ENCODE measurements at regions not wholly inside any gene's neighbourhood (a gene's known extent, or its start where the extent isn't known, plus 50 kb on each side); places are given as distances from the start of the nearest gene placed in this dataset.
A peak's percentile ranks its signal among the peaks of the same experiment; 100 is the strongest.

DNA sequence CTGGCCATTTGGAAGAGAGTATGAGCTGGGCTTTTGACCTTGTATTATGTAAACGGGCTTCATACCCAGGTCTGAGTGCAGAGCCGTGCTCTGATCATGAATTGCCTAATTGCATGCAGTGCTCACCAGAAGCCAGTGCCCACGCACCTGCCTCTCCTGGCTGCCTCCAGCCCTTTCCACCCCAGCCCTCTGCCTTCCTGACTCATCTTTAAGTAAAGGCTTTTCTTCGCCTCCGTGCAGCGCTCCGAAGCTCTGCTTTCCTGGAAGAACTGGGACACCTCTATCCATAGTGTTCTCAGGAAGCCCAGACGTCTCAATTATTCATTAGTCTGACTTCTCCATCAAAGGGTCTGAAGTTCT, 413.7 kb downstream of the PTPRU start:
- BruUV-seq (replicated peaks): no TSS peak
- no peak overlapping the region for H3K4me2 ChIP-seq (ENCODE audit: control insufficient read depth, insufficient read depth)

DNA sequence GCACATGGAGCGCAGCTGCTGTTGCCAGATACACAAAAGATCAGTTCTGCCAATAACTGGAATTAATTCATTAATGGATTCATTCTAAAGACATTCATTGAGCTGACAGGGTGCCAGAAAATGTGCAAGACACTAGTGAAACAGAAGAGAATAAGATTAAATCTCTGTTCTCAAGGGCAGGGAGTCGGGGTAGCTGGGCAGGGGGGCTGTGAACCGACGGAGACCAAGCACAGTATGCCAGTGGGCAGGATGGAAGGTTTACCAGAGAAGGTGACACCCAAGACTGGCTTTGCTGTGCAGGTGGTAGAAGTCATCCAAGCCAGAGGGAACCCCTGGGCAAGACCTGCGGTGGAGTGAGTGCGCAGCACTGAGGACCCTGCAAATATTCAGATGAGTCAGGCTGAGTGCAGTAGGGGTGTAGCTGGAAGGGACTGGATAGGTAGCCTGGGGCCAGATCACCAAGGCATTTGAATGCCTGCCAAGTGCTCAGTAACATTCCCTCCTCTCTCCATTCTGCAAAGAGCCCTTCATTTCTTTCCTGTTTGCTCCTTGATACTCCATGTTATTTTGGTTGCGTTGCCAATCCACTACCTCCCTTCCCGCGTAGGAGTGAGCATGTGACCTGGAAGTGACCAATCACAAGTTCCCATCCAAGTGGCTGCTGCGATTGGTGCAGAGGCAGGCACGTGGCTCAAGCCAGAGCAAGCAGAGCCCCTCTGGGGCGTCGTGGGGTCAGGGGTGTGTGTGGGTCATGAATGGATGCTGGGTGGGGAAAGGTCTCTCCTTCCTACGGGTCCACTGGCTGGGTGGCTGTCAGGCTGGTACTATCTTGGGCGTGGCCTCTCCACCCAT, 413.1 kb downstream of the PTPRU start:
- intact Hi-C loops (cut with micrococcal nuclease; ENCODE audit: unreplicated experiment): no loop called here
- Histone ChIP-seq H3K4me1 (ENCODE audit: control insufficient read depth, insufficient read depth, low read length) (no peaks in the 10 kb centered on the region), H3K36me3 (ENCODE audit: control insufficient read depth in 2 of 2, insufficient read depth in 2 of 2, low read length in 1 of 2) (no peaks in the 10 kb centered on the region), H3K4me2 (ENCODE audit: control insufficient read depth, insufficient read depth) (no peak overlapping the region), H3K4me3 (no peak overlapping the region), H3K79me2 (ENCODE audit: control insufficient read depth, insufficient read depth, low read length) (no peaks in the 10 kb centered on the region), H4K20me1 (ENCODE audit: control insufficient read depth, insufficient read depth) (no peaks in the 10 kb centered on the region), H3K9me3 (replicated peaks; ENCODE audit: control insufficient read depth, insufficient read depth, low read length) (no peaks in the 10 kb centered on the region), H3K27me3 (replicated peaks in 1 of 2; ENCODE audit: control insufficient read depth in 2 of 2, insufficient read depth in 2 of 2, low read length in 1 of 2) (no peaks in the 10 kb centered on the region), H3K27ac (ENCODE audit: control insufficient read depth, insufficient read depth) (no peak overlapping the region), H2AFZ (ENCODE audit: control insufficient read depth, low read depth, low read length) (no peak overlapping the region), H3K9ac (ENCODE audit: control insufficient read depth, insufficient read depth, low read length) (no peak overlapping the region)
- CTCF ChIA-PET: no interaction called here
- no peak for DNase-seq (ENCODE audit: low read depth, low spot score)
- no TSS peak for BruUV-seq (replicated peaks)
- in situ Hi-C loops (cut with MboI): no loop called here
- no peak for FAIRE-seq
- SMC1A ChIA-PET (ENCODE audit: uncharacterized antibody, unreplicated experiment): no interaction called here
- no peak for ATAC-seq
- RAD21 ChIA-PET (ENCODE audit: unreplicated experiment): no interaction called here
- POLR2A ChIA-PET: no interaction called here
- 19% methylated on average over 15 of the region's 15 CpGs for WGBS (ENCODE audit: insufficient coverage, insufficient replicate concordance, low lambda C conversion rate, missing lambda C conversion rate)
- TF ChIP-seq FOXK2 (IDR thresholded peaks at IDR 0.05): no peak
- TF ChIP-seq, protein P1, sequence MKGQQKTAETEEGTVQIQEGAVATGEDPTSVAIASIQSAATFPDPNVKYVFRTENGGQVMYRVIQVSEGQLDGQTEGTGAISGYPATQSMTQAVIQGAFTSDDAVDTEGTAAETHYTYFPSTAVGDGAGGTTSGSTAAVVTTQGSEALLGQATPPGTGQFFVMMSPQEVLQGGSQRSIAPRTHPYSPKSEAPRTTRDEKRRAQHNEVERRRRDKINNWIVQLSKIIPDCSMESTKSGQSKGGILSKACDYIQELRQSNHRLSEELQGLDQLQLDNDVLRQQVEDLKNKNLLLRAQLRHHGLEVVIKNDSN (IDR thresholded peaks at IDR 0.05; ENCODE audit: borderline replicate concordance, extremely low read length, insufficient read depth, low read depth, low read length): peak; percentile 45

More for the DNA sequence above, 413.7 kb downstream of the PTPRU start:
- H3K27ac ChIP-seq (ENCODE audit: control insufficient read depth, insufficient read depth): no peak overlapping the region
- no peak for TF ChIP-seq HDGF (IDR thresholded peaks at IDR 0.05)
- TF ChIP-seq JUNB (IDR thresholded peaks at IDR 0.05): no peak
- TF ChIP-seq KAT2A (conservative IDR thresholded peaks at IDR 0.05; ENCODE audit: control insufficient read depth, low read depth, low read length): no peak
- no peak for TF ChIP-seq STAT3 (IDR thresholded peaks at IDR 0.05; ENCODE audit: low read depth, low read length)
- no peak for TF ChIP-seq PAX5 (IDR thresholded peaks at IDR 0.05; ENCODE audit: borderline replicate concordance, low read depth, low read length)
- no peak for TF ChIP-seq POLR2AphosphoS5 (IDR thresholded peaks at IDR 0.05; ENCODE audit: low read length)
- no peaks in the 10 kb centered on the region for H3K79me2 ChIP-seq (ENCODE audit: control insufficient read depth, insufficient read depth, low read length)
- ChIA-PET RAD21 (ENCODE audit: unreplicated experiment) (no interaction called here), CTCF (no interaction called here), POLR2A (no interaction called here), SMC1A (ENCODE audit: uncharacterized antibody, unreplicated experiment) (no interaction called here)
- H4K20me1 ChIP-seq (ENCODE audit: control insufficient read depth, insufficient read depth): no peaks in the 10 kb centered on the region
- in situ Hi-C loops (cut with MboI): no loop called here
- 48% methylated on average over 8 of the region's 8 CpGs for whole genome bisulfite sequencing (ENCODE audit: insufficient coverage, insufficient replicate concordance, low lambda C conversion rate, missing lambda C conversion rate)
- H3K27me3 ChIP-seq (replicated peaks in 1 of 2; ENCODE audit: control insufficient read depth in 2 of 2, insufficient read depth in 2 of 2, low read length in 1 of 2): no peaks in the 10 kb centered on the region
- no peak overlapping the region for H2AFZ ChIP-seq (ENCODE audit: control insufficient read depth, low read depth, low read length)
- DNase-seq (ENCODE audit: low read depth, low spot score): no peak
- H3K4me1 ChIP-seq (ENCODE audit: control insufficient read depth, insufficient read depth, low read length): no peaks in the 10 kb centered on the region
- intact Hi-C loops (cut with micrococcal nuclease; ENCODE audit: unreplicated experiment): no loop called here
- H3K4me3 ChIP-seq: no peak overlapping the region
- H3K36me3 ChIP-seq (ENCODE audit: control insufficient read depth in 2 of 2, insufficient read depth in 2 of 2, low read length in 1 of 2): no peaks in the 10 kb centered on the region
- H3K9ac ChIP-seq (ENCODE audit: control insufficient read depth, insufficient read depth, low read length): no peak overlapping the region
- FAIRE-seq: no peak
- no peaks in the 10 kb centered on the region for H3K9me3 ChIP-seq (replicated peaks; ENCODE audit: control insufficient read depth, insufficient read depth, low read length)
- ATAC-seq: no peak
